K562 (cell line): ENCODE measurements at regions not wholly inside any gene's neighbourhood (a gene's known extent, or its start where the extent isn't known, plus 50 kb on each side); places are given as distances from the start of the nearest gene placed in this dataset.

Experiments used
- ATAC-seq: fragments of 200-7000 bp; cut with Tn5 transposase; 3 replicates; pipeline ENCODE4 v1.9.1; 2020; ENCODE audit warnings: moderate library complexity
- BruUV-seq: library from RNA; stranded (reverse); fragments of 400-500 nt; replicated peaks from 2 replicates; lab custom pipeline; 2021; lab: Mats Ljungman, UMichigan
- CTCF ChIA-PET: fragments of 300-600 bp; formaldehyde crosslinking; extraction: SDS; loops from one replicate; lab custom pipeline; 2021; ENCODE audit warnings: low intra/inter-chr PET ratio; lab: Yijun Ruan, JAX
- POLR2A ChIA-PET: fragments of 300-600, 350-650 bp; sonication (Branson Sonifier 250); formaldehyde crosslinking; extraction: SDS; loops from one replicate; lab custom pipeline; 2021; ENCODE audit warnings: antibody characterized with exemption, inconsistent platforms; lab: Yijun Ruan, JAX
- DNase-seq, 4 experiments: peaks; one replicate each; pipeline versions ENCODE4 v3.0.0 to v3.0.0-alpha.2; 2011 to 2018; ENCODE audit warnings: low spot score in 3 of 4, mixed read lengths in 3 of 4; ENCODE audit errors: extremely low read depth in 1 of 4
- FAIRE-seq: peaks from 2 replicates; lab custom pipeline; 2011; peaks lifted over from hg19 to GRCh38; lab: Jason Lieb, UNC
- H2AFZ ChIP-seq: 2 replicates; pipeline ENCODE4 v1.6.0; 2011; ENCODE audit warnings: low read depth, low read length, control low read depth, inconsistent platforms
- H3K27ac ChIP-seq: fragments of 200-600 bp; 3 replicates; pipeline ENCODE4 v1.8.0; 2011; ENCODE audit warnings: low read depth, mild to moderate bottlenecking, control low read depth, inconsistent platforms, low read length, moderate library complexity, mixed read lengths; ENCODE audit errors: extremely low read depth
- H3K27me3 ChIP-seq, 2 experiments: fragments of 300-600 bp in 1 of 2; 2 replicates in 1 of 2; 3 replicates in 1 of 2; pipeline versions ENCODE4 v1.6.0 to v1.8.0; 2011; ENCODE audit warnings: inconsistent platforms in 2 of 2, low read length in 2 of 2, mild to moderate bottlenecking in 1 of 2, mixed read lengths in 1 of 2, moderate library complexity in 1 of 2; ENCODE audit not compliant: control insufficient read depth in 2 of 2, insufficient read depth in 2 of 2
- H3K36me3 ChIP-seq: fragments of 300-600 bp; 3 replicates; pipeline ENCODE4 v1.8.0; 2011; ENCODE audit warnings: mild to moderate bottlenecking, low read length, inconsistent platforms; ENCODE audit not compliant: control insufficient read depth, insufficient read depth
- H3K4me1 ChIP-seq, 2 experiments: fragments of 200-600 bp in 1 of 2; replicated peaks in 1 of 2; 2 replicates in 1 of 2; 3 replicates in 1 of 2; pipeline versions ENCODE4 v1.5.1 to v1.8.0; 2011; ENCODE audit warnings: inconsistent platforms in 2 of 2, low read length in 2 of 2, mild to moderate bottlenecking in 1 of 2, mixed read lengths in 1 of 2, moderate library complexity in 1 of 2; ENCODE audit not compliant: control insufficient read depth in 2 of 2, insufficient read depth in 2 of 2
- H3K4me2 ChIP-seq: 2 replicates; pipeline ENCODE4 v1.6.1; 2011; ENCODE audit warnings: low read length, control low read depth, inconsistent platforms, mixed read lengths; ENCODE audit not compliant: insufficient read depth
- H3K4me3 ChIP-seq: fragments of 200-600 bp; sonication (generic), shearing (Covaris generic); 2 replicates; pipeline ENCODE4 v1.5.1; 2016; ENCODE audit warnings: control low read depth, inconsistent platforms
- H3K79me2 ChIP-seq: fragments of 200-600 bp; 3 replicates; pipeline ENCODE4 v1.8.0; 2011; ENCODE audit warnings: low read length, inconsistent platforms; ENCODE audit not compliant: control insufficient read depth, insufficient read depth
- H3K9ac ChIP-seq, 2 experiments: 2 replicates each; pipeline versions ENCODE4 v1.6.0 to v1.6.1; 2011; ENCODE audit warnings: low read depth in 2 of 2, low read length in 2 of 2, control low read depth in 1 of 2, inconsistent platforms in 1 of 2, mild to moderate bottlenecking in 1 of 2, mixed read lengths in 1 of 2; ENCODE audit not compliant: insufficient read depth in 1 of 2
- H3K9me1 ChIP-seq: one replicate; pipeline ENCODE4 v1.6.0; 2011; ENCODE audit warnings: inconsistent platforms, mild to moderate bottlenecking, low read length, moderate library complexity; ENCODE audit not compliant: control insufficient read depth, insufficient read depth
- H3K9me3 ChIP-seq: replicated peaks from 2 replicates; pipeline ENCODE4 v1.5.1; 2011; ENCODE audit warnings: low read depth, low read length, inconsistent platforms; ENCODE audit not compliant: control insufficient read depth, insufficient read depth
- H4K20me1 ChIP-seq: replicated peaks from 2 replicates; pipeline ENCODE4 v1.6.1; 2011; ENCODE audit warnings: low read length, inconsistent platforms, mixed read lengths; ENCODE audit not compliant: control insufficient read depth, insufficient read depth
- CBX5 ChIP-seq: IDR thresholded peaks from 2 replicates; pipeline ENCODE4 v1.6.1; 2014; ENCODE audit warnings: low read depth, borderline replicate concordance
- HOXB6 ChIP-seq: fragments of 250-450 bp; sonication (Bioruptor Pico); IDR thresholded peaks from 2 replicates; pipeline ENCODE4 v1.5.1; 2022; ENCODE audit warnings: mild to moderate bottlenecking, borderline replicate concordance
- MCM7 ChIP-seq, 2 experiments: fragments of 450-650 bp; IDR thresholded peaks; 2 replicates each; pipeline ENCODE4 v1.6.1; 2016 to 2018
- RFX5 ChIP-seq: IDR thresholded peaks from 2 replicates; pipeline ENCODE4 v1.6.1; 2011; ENCODE audit warnings: low read depth, mild to moderate bottlenecking, improper control_type of control experiment, low read length
- SREBF1 ChIP-seq: fragments of 150-350 bp; IDR thresholded peaks from 2 replicates; pipeline ENCODE4 v1.6.1; 2014; ENCODE audit warnings: antibody characterized with exemption, low read depth, low read length, borderline replicate concordance
- XRCC4 ChIP-seq: IDR thresholded peaks from one replicate; pipeline ENCODE4 v1.6.1; 2011; ENCODE audit not compliant: insufficient read depth, insufficient read length; ENCODE audit errors: extremely low read depth
- ZBTB8A ChIP-seq: fragments of 450-650 bp; IDR thresholded peaks from 2 replicates; pipeline ENCODE4 v1.6.1; 2018; ENCODE audit warnings: mild to moderate bottlenecking, moderate library complexity; ENCODE audit not compliant: partially characterized antibody
- ZNF347 ChIP-seq: fragments of 450-650 bp; formaldehyde crosslinking; IDR thresholded peaks from 2 replicates; pipeline ENCODE4 v1.4.0; 2020; ENCODE audit warnings: low read depth, mild to moderate bottlenecking, moderate library complexity
- ZNF551 ChIP-seq: fragments of 250-450 bp; sonication (Bioruptor Pico); IDR thresholded peaks from 2 replicates; pipeline ENCODE4 v1.5.0; 2021; ENCODE audit warnings: mild to moderate bottlenecking, moderate library complexity
- ZNF583 ChIP-seq: fragments of 250-450 bp; sonication (Bioruptor Pico); IDR thresholded peaks from 2 replicates; pipeline ENCODE4 v1.4.0; 2020
- WGBS: fragments of 100-300 bp; shearing (Covaris generic); methylation state at CpG from one replicate; pipeline ENCODE4 v1.1.6; 2016; ENCODE audit warnings: low coverage, mixed read lengths; ENCODE audit not compliant: insufficient coverage; ENCODE audit errors: missing lambda C conversion rate; 5-methylcytosine and 5-hydroxymethylcytosine counted together
- in situ Hi-C: fragments of 300-500 bp; cut with MboI; formaldehyde crosslinking; loops from 4 replicates; pipeline ENCODE4 v1.15.0; 2018; ENCODE audit warnings: inconsistent platforms, mixed read lengths
- intact Hi-C: fragments of 100-400 bp; cut with micrococcal nuclease; formaldehyde crosslinking; loops from 2 replicates; pipeline ENCODE4 v1.14.2; 2022

GRCh38 chr1:29487291-29487690, 251.0 kb downstream of the PTPRU start:
- ChIA-PET CTCF (no interaction called here), POLR2A (no interaction called here)
- Histone ChIP-seq H3K9me3 (no peaks in the 10 kb centered on the region), H2AFZ (no peak overlapping the region), H3K27ac (no peak overlapping the region), H3K4me3 (no peak overlapping the region), H3K4me2 (no peak overlapping the region), H3K79me2 (no peaks in the 10 kb centered on the region), H3K9ac (no peak overlapping the region), H3K27me3 (peaks cover 0 to 28% of the 10 kb centered on the region in 2 experiments; a peak in 4 of 5 replicates), H4K20me1 (no peaks in the 10 kb centered on the region), H3K4me1 (peaks cover 0 to 3% of the 10 kb centered on the region in 2 experiments; a peak in 1 of 5 replicates), H3K36me3 (no peaks in the 10 kb centered on the region), H3K9me1 (no peaks in the 10 kb centered on the region)
- DNase-seq (no peak), ATAC-seq (no peak), FAIRE-seq (no peak)
- TF ChIP-seq SREBF1 (no peak), MCM7 (IDR thresholded peaks at IDR 0.05) (no peak)
- in situ Hi-C loops: no loop called here
- WGBS: under 1% methylated on average over 6 of the region's 6 CpGs
- no TSS peak for BruUV-seq
- intact Hi-C loops: no loop called here

GRCh38 chr1:29485096-29485925, 249.0 kb downstream of the PTPRU start:
- Histone ChIP-seq H3K4me3 (no peak overlapping the region), H3K79me2 (no peaks in the 10 kb centered on the region), H3K27ac (no peak overlapping the region), H3K4me1 (peaks cover 0 to 3% of the 10 kb centered on the region in 2 experiments; a peak in 1 of 5 replicates), H4K20me1 (no peaks in the 10 kb centered on the region)
- DNase-seq (no peak), FAIRE-seq (no peak)
- intact Hi-C loops: no loop called here
- POLR2A ChIA-PET: interaction anchor here (0.5 to 0.6 kb wide), 2 partner anchors 18 to 758 kb away, joined by 3 read pairs; no protein-coding TSS in a partner anchor
- no peak for TF ChIP-seq ZNF347
- no peak for TF ChIP-seq RFX5
- TF ChIP-seq HOXB6 (CRISPR knock-in tag): no peak
- TF ChIP-seq CBX5: no peak
- TF ChIP-seq ZBTB8A: no peak
- no peak for TF ChIP-seq ZNF583 (CRISPR knock-in tag)
- TF ChIP-seq ZNF551: no peak
- TF ChIP-seq XRCC4: no peak
- TF ChIP-seq, all 486 proteins: peak for 0
- WGBS: 2% methylated on average over 5 of the region's 5 CpGs
- H3K9ac ChIP-seq: no peak overlapping the region
- no peak for ATAC-seq
- no peaks in the 10 kb centered on the region for H3K9me1 ChIP-seq
- CTCF ChIA-PET: no interaction called here
- in situ Hi-C loops: no loop called here
- no TSS peak for BruUV-seq
- peaks cover 0 to 25% of the 10 kb centered on the region in 2 experiments; a peak in 4 of 5 replicates for H3K27me3 ChIP-seq
- H3K9me3 ChIP-seq: no peaks in the 10 kb centered on the region
- no peak overlapping the region for H2AFZ ChIP-seq
- no peaks in the 10 kb centered on the region for H3K36me3 ChIP-seq
- H3K4me2 ChIP-seq: no peak overlapping the region
